ENCODE measurements at regions not wholly inside any gene's neighbourhood (a gene's known extent, or its start where the extent isn't known, plus 50 kb on each side); places are given as distances from the start of the nearest gene placed in this dataset.

DNA sequence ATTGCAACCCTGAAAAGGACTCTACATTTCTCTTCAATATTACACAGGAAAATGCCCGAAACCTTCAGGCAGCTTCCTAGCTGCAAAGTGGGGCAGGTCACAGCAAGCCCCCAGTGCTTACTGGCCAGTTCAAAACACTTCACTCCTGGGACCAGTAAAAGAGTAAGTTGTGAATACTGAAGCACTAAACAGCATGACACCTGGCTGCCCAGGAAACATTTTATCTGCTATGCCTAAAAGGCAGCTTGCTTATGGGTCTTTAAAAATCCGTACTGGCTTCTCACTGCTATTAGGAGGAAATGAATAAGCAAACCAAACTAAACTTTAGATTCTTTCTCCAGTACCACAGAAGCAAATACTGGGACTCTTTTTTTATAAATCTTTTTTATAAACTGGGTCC, 457.9 kb upstream of the ALCAM start:
- H3K36me3 Mint-ChIP-seq (ENCODE audit: unreplicated experiment) = no peaks in the 10 kb centered on the region
- no peak overlapping the region for H3K27ac Mint-ChIP-seq (ENCODE audit: unreplicated experiment)
- H3K27me3 Mint-ChIP-seq (ENCODE audit: unreplicated experiment) = peaks cover 2% of the 10 kb centered on the region
- H3K9me3 Mint-ChIP-seq (ENCODE audit: unreplicated experiment) = peaks cover 7% of the 10 kb centered on the region
- DNase-seq = no peak
- H3K4me3 Mint-ChIP-seq (ENCODE audit: unreplicated experiment) = no peak overlapping the region
- TF ChIP-seq, protein P1, sequence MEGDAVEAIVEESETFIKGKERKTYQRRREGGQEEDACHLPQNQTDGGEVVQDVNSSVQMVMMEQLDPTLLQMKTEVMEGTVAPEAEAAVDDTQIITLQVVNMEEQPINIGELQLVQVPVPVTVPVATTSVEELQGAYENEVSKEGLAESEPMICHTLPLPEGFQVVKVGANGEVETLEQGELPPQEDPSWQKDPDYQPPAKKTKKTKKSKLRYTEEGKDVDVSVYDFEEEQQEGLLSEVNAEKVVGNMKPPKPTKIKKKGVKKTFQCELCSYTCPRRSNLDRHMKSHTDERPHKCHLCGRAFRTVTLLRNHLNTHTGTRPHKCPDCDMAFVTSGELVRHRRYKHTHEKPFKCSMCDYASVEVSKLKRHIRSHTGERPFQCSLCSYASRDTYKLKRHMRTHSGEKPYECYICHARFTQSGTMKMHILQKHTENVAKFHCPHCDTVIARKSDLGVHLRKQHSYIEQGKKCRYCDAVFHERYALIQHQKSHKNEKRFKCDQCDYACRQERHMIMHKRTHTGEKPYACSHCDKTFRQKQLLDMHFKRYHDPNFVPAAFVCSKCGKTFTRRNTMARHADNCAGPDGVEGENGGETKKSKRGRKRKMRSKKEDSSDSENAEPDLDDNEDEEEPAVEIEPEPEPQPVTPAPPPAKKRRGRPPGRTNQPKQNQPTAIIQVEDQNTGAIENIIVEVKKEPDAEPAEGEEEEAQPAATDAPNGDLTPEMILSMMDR (IDR thresholded peaks at IDR 0.05; ENCODE audit: partially characterized antibody, unreplicated experiment) = no peak
- H3K4me1 Mint-ChIP-seq (ENCODE audit: low read depth, unreplicated experiment) = peaks cover 11% of the 10 kb centered on the region

DNA sequence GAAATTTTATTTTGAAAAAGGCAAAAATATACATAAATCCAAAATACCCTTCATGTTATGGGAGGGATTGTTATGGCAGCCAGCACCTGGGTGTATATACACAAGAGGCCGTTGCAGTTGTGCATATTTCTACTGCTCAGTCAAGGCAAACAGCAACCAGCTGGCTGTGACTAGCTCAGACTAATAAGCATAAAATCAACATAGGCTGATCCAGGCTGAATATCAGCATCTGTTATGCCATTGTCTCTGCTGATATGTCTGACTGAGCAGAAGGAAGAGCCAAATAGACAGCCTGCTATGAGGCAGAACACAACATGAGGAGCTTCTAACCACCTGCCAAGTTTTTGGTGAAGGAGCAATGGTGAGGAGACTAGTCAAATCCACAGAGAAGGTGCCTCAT, 457.5 kb upstream of the ALCAM start:
- H3K4me1 Mint-ChIP-seq (ENCODE audit: low read depth, unreplicated experiment) = peaks cover 11% of the 10 kb centered on the region
- peaks cover 2% of the 10 kb centered on the region for H3K27me3 Mint-ChIP-seq (ENCODE audit: unreplicated experiment)
- TF ChIP-seq, protein P1 (IDR thresholded peaks at IDR 0.05; ENCODE audit: partially characterized antibody, unreplicated experiment) = no peak
- peaks cover 7% of the 10 kb centered on the region for H3K9me3 Mint-ChIP-seq (ENCODE audit: unreplicated experiment)
- H3K36me3 Mint-ChIP-seq (ENCODE audit: unreplicated experiment) = no peaks in the 10 kb centered on the region
- DNase-seq = no peak
- H3K4me3 Mint-ChIP-seq (ENCODE audit: unreplicated experiment) = no peak overlapping the region
- peak overlapping the region; percentile 95 for H3K27ac Mint-ChIP-seq (ENCODE audit: unreplicated experiment)

DNA sequence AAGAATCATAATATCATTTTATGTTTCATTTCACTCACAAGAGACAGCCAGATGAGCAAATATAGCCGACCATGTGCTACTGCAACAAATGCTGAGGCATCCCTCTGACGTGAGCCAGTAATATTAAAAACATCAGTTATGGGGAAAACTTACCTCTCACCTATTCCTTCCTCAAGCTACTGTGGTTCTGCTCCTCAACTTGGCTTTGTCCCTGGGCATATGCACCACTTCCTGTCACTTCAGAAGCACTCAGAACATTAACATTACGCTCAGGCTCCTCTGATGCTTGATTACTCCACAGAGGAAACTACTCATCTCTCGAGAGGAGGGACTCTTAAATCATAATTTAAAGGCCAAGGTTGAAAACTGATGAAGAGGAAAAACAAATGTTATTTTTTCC, 457.0 kb upstream of the ALCAM start:
- DNase-seq = no peak
- Mint-ChIP-seq H3K4me3 (ENCODE audit: unreplicated experiment) (peak overlapping the region; percentile 52), H3K27ac (ENCODE audit: unreplicated experiment) (peak overlapping the region; percentile 95), H3K4me1 (ENCODE audit: low read depth, unreplicated experiment) (peaks cover 11% of the 10 kb centered on the region), H3K27me3 (ENCODE audit: unreplicated experiment) (peaks cover 2% of the 10 kb centered on the region), H3K36me3 (ENCODE audit: unreplicated experiment) (no peaks in the 10 kb centered on the region), H3K9me3 (ENCODE audit: unreplicated experiment) (peaks cover 7% of the 10 kb centered on the region)
- TF ChIP-seq, protein P1 (IDR thresholded peaks at IDR 0.05; ENCODE audit: partially characterized antibody, unreplicated experiment) = no peak

DNA sequence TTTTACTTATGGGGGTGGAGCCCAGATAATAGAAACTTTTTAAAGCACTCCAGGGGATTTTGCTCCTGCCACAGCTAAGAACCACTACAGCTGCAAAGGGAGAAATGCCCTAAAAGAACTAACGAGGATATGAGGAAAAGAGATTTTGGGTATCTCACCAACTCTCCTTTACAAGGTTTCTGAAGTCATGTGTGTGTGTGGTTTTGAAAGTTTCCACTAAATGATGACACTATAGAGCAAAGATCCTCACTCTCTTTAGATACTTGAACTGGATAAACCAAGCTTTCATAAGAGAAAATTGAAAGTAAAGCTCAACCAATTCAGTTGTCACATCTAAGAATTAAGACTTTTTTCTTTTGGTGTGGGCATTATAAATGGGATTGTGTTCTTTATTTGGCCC, 455.3 kb upstream of the ALCAM start:
- H3K4me3 Mint-ChIP-seq (ENCODE audit: unreplicated experiment) = no peak overlapping the region
- no peaks in the 10 kb centered on the region for H3K36me3 Mint-ChIP-seq (ENCODE audit: unreplicated experiment)

DNA sequence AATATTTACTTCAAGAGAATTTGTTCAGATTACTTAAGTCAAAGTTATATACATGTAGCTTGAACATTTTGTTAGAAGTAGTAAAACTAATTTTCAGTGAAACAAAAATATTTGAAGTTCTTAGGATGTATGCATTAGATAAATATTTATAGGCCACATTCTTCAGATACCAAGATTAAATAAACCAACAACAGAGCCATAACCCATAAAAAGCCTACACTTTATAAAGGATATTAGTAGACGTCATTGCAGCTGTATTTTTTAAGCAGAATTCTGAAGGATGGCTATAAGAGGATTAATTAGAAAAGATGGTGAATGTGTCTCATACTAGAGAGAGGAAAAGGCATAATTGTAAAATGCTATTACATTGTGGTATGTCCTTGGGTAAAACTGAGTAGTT, 449.7 kb upstream of the ALCAM start:
- H3K4me1 Mint-ChIP-seq (ENCODE audit: low read depth, unreplicated experiment) = peaks cover 4% of the 10 kb centered on the region
- H3K9me3 Mint-ChIP-seq (ENCODE audit: unreplicated experiment) = peaks cover 2% of the 10 kb centered on the region
- no peak overlapping the region for H3K27ac Mint-ChIP-seq (ENCODE audit: unreplicated experiment)
- no peak overlapping the region for H3K4me3 Mint-ChIP-seq (ENCODE audit: unreplicated experiment)
- no peaks in the 10 kb centered on the region for H3K27me3 Mint-ChIP-seq (ENCODE audit: unreplicated experiment)
- DNase-seq = no peak
- TF ChIP-seq, protein P1 (IDR thresholded peaks at IDR 0.05; ENCODE audit: partially characterized antibody, unreplicated experiment) = no peak
- H3K36me3 Mint-ChIP-seq (ENCODE audit: unreplicated experiment) = no peaks in the 10 kb centered on the region

More for the DNA sequence above, 455.3 kb upstream of the ALCAM start:
- Mint-ChIP-seq H3K4me1 (ENCODE audit: low read depth, unreplicated experiment) (peaks cover 12% of the 10 kb centered on the region), H3K27me3 (ENCODE audit: unreplicated experiment) (peaks cover 2% of the 10 kb centered on the region), H3K27ac (ENCODE audit: unreplicated experiment) (no peak overlapping the region), H3K9me3 (ENCODE audit: unreplicated experiment) (peaks cover 7% of the 10 kb centered on the region)
- TF ChIP-seq, protein P1 (IDR thresholded peaks at IDR 0.05; ENCODE audit: partially characterized antibody, unreplicated experiment) = no peak
- no peak for DNase-seq
